ENCODE measurements at regions not wholly inside any gene's neighbourhood (a gene's known extent, or its start where the extent isn't known, plus 50 kb on each side); places are given as distances from the start of the nearest gene placed in this dataset.
"Not testable (repeated sequence)": the region's sequence is repeated elsewhere in the genome, so short reads cannot be mapped to it uniquely, and the experiment has no call there.

GRCh38 chr7:13602036-13602435 lies 387.4 kb downstream of the ETV1 start:
- no peak for DNase-seq
- no peaks in the 10 kb centered on the region for H3K4me1 Mint-ChIP-seq (ENCODE audit: low read depth in 2 of 2)
- no peak for ATAC-seq (replicated peaks)
- H3K27me3 Mint-ChIP-seq, result no peaks in the 10 kb centered on the region
- no peaks in the 10 kb centered on the region for H3K9me3 Mint-ChIP-seq
- H3K4me3 Mint-ChIP-seq, result no peak overlapping the region
- H3K27ac Mint-ChIP-seq, result no peak overlapping the region
- H3K36me3 Mint-ChIP-seq (ENCODE audit: insufficient read depth), result no peaks in the 10 kb centered on the region

GRCh38 chr7:13603016-13603415 lies 386.4 kb downstream of the ETV1 start:
- H3K4me1 Mint-ChIP-seq (ENCODE audit: low read depth in 2 of 2), result no peaks in the 10 kb centered on the region

DNA sequence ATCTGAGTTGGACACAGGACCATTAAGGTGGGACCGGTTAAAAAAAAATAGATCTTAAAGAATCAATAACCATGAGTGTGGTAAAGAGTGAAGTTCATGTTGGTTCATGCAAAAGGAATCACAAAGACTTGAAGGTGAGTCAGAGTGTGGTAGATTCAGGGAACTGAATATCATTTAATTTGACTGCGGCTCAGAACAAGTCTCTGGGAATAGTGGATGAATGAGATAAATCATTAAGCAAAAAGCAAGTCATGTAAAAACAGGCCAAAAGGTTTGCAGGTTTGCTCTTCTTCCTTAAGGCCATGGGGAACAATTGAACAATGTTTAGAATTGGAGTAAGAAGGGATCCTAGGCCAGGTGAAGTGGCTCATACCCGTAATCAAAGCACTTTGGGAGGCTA lies 385.8 kb downstream of the ETV1 start:
- H3K36me3 Mint-ChIP-seq (ENCODE audit: insufficient read depth), result no peaks in the 10 kb centered on the region

More at GRCh38 chr7:13603016-13603415, 386.4 kb downstream of the ETV1 start:
- Mint-ChIP-seq H3K36me3 (ENCODE audit: insufficient read depth) (no peaks in the 10 kb centered on the region), H3K27ac (no peak overlapping the region), H3K27me3 (no peaks in the 10 kb centered on the region), H3K9me3 (no peaks in the 10 kb centered on the region), H3K4me3 (no peak overlapping the region)
- DNase-seq (no peak), ATAC-seq (replicated peaks) (no peak)

GRCh38 chr7:13604178-13604577 lies 385.3 kb downstream of the ETV1 start:
- no peak for DNase-seq

More for the DNA sequence above, 385.8 kb downstream of the ETV1 start:
- H3K4me3 Mint-ChIP-seq, result no peak overlapping the region
- no peak overlapping the region for H3K27ac Mint-ChIP-seq
- no peaks in the 10 kb centered on the region for H3K4me1 Mint-ChIP-seq (ENCODE audit: low read depth in 2 of 2)
- ATAC-seq (replicated peaks) (no peak), DNase-seq (no peak)
- no peaks in the 10 kb centered on the region for H3K27me3 Mint-ChIP-seq
- no peaks in the 10 kb centered on the region for H3K9me3 Mint-ChIP-seq

DNA sequence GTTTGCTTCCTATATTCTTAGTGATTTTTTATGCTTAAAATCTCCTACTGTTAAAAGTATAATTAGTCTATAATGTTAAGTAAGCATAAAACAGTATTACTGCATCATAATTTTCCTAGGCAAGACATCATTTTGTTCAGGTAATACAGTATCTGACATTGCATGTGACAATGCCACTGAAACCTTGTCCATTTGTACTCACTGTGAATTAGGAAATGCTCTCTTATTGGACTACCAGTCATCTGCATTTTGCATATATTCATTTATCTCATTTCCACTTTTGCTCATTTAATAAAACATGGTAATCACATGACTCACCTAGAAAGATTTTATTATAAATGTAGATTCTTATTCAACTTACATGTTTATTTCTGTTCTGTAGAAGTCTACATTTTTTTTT lies 379.1 kb downstream of the ETV1 start:
- H3K4me3 Mint-ChIP-seq, result no peak overlapping the region
- no peaks in the 10 kb centered on the region for H3K36me3 Mint-ChIP-seq (ENCODE audit: insufficient read depth)
- H3K4me1 Mint-ChIP-seq (ENCODE audit: low read depth in 2 of 2), result no peaks in the 10 kb centered on the region
- H3K27me3 Mint-ChIP-seq, result no peaks in the 10 kb centered on the region
- H3K27ac Mint-ChIP-seq, result no peak overlapping the region
- ATAC-seq (replicated peaks) (no peak), DNase-seq (no peak)
- peaks cover 0 to 2% of the 10 kb centered on the region in 2 donors for H3K9me3 Mint-ChIP-seq

More at GRCh38 chr7:13604178-13604577, 385.3 kb downstream of the ETV1 start:
- no peaks in the 10 kb centered on the region for H3K4me1 Mint-ChIP-seq (ENCODE audit: low read depth in 2 of 2)
- no peak for ATAC-seq (replicated peaks)
- H3K9me3 Mint-ChIP-seq, result no peaks in the 10 kb centered on the region
- H3K27me3 Mint-ChIP-seq, result no peaks in the 10 kb centered on the region
- H3K36me3 Mint-ChIP-seq (ENCODE audit: insufficient read depth), result no peaks in the 10 kb centered on the region
- H3K27ac Mint-ChIP-seq, result no peak overlapping the region
- no peak overlapping the region for H3K4me3 Mint-ChIP-seq

DNA sequence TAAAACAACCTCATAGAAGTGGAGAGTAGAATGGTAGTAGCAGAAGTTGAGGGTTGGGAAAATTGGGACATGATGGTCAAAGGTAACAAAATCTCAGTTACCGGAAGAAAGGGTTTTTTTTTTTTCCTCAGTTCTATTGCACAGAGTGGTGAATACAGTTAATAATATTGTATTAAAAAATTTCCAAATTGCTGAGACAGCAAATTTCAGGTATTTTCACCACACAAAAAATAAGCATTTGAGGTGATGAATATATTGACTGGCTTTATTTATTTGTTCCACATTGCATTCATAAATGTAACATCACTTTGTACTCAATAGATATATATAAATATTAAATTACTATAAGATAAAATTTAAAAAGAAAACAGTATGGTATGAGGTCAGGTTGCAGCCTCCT lies 373.8 kb downstream of the ETV1 start:
- DNase-seq, result no peak
- Mint-ChIP-seq H3K27me3 (no peaks in the 10 kb centered on the region), H3K4me1 (ENCODE audit: low read depth in 2 of 2) (no peaks in the 10 kb centered on the region), H3K36me3 (ENCODE audit: insufficient read depth) (no peaks in the 10 kb centered on the region), H3K27ac (no peak overlapping the region), H3K9me3 (peaks cover 0 to 2% of the 10 kb centered on the region in 2 donors), H3K4me3 (no peak overlapping the region)
- no peak for ATAC-seq (replicated peaks)

GRCh38 chr7:13627455-13627854 lies 362.0 kb downstream of the ETV1 start:
- Mint-ChIP-seq H3K4me3 (no peak overlapping the region), H3K27ac (no peak overlapping the region), H3K9me3 (peaks cover 0 to 1% of the 10 kb centered on the region in 2 donors), H3K36me3 (ENCODE audit: insufficient read depth) (no peaks in the 10 kb centered on the region), H3K4me1 (ENCODE audit: low read depth in 2 of 2) (no peaks in the 10 kb centered on the region), H3K27me3 (no peaks in the 10 kb centered on the region)
- no peak for ATAC-seq (replicated peaks)
- DNase-seq, result no peak

DNA sequence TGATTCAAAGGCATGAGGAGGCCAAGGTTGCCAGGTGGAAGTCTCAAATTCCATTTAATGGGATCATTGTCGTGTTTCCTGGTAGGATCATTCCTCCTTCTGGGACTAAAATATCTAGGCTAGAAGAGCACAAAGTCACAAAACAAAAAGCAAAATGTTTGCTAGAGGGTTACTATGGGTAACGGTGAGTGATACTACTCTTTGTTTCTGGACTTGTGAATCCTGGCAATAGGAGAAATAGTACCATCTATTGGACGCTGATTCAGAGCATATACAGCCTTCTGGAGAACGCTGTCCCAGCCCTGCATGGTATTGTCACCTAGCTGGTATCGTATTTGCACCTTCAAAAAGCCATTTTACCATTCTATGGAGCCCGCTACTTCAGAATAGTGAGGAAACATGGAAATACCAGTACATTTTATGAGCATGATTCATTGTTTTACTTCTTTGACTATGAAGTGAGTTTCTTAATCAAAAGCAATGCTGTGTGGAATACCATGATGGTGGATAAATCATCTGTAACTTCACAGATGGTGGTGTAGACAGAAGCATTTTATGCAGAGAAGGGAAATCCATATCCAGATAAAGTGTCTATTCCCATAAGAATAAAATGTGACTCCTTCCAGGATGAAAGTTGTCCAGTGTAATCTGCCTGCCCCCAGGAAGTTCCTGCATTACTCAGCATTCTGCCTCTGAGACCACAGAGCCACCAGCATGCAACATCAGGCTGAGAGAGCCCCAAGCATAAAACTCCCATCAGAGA lies 361.0 kb downstream of the ETV1 start:
- Mint-ChIP-seq H3K27me3 (no peaks in the 10 kb centered on the region), H3K4me1 (ENCODE audit: low read depth in 2 of 2) (no peaks in the 10 kb centered on the region), H3K4me3 (no peak overlapping the region), H3K9me3 (peaks cover 0 to 1% of the 10 kb centered on the region in 2 donors), H3K27ac (no peak overlapping the region), H3K36me3 (ENCODE audit: insufficient read depth) (no peaks in the 10 kb centered on the region)
- no peak for DNase-seq
- ATAC-seq (replicated peaks), result no peak

GRCh38 chr7:13631207-13632049 lies 358.0 kb downstream of the ETV1 start:
- ATAC-seq (replicated peaks), result not testable (repeated sequence)

GRCh38 chr7:13633857-13634256 lies 355.6 kb downstream of the ETV1 start:
- no peak for ATAC-seq (replicated peaks)

More at GRCh38 chr7:13631207-13632049, 358.0 kb downstream of the ETV1 start:
- H3K27ac Mint-ChIP-seq; H3K36me3 Mint-ChIP-seq (ENCODE audit: insufficient read depth); H3K9me3 Mint-ChIP-seq; H3K4me3 Mint-ChIP-seq; H3K27me3 Mint-ChIP-seq; DNase-seq; H3K4me1 Mint-ChIP-seq (ENCODE audit: low read depth in 2 of 2): not testable (repeated sequence)

GRCh38 chr7:13639396-13639795 lies 350.1 kb downstream of the ETV1 start:
- no peaks in the 10 kb centered on the region for H3K4me1 Mint-ChIP-seq (ENCODE audit: low read depth in 2 of 2)
- no peaks in the 10 kb centered on the region for H3K27me3 Mint-ChIP-seq
- H3K27ac Mint-ChIP-seq, result no peak overlapping the region
- H3K9me3 Mint-ChIP-seq, result no peaks in the 10 kb centered on the region
- no peak overlapping the region for H3K4me3 Mint-ChIP-seq
- ATAC-seq (replicated peaks) (no peak), DNase-seq (no peak)
- H3K36me3 Mint-ChIP-seq (ENCODE audit: insufficient read depth), result no peaks in the 10 kb centered on the region

More at GRCh38 chr7:13633857-13634256, 355.6 kb downstream of the ETV1 start:
- Mint-ChIP-seq H3K27me3 (no peaks in the 10 kb centered on the region), H3K36me3 (ENCODE audit: insufficient read depth) (no peaks in the 10 kb centered on the region), H3K9me3 (no peaks in the 10 kb centered on the region), H3K27ac (no peak overlapping the region), H3K4me1 (ENCODE audit: low read depth in 2 of 2) (no peaks in the 10 kb centered on the region), H3K4me3 (no peak overlapping the region)
- DNase-seq, result no peak

GRCh38 chr7:13641714-13642113 lies 347.8 kb downstream of the ETV1 start:
- Mint-ChIP-seq H3K4me3 (no peak overlapping the region), H3K9me3 (no peaks in the 10 kb centered on the region), H3K4me1 (ENCODE audit: low read depth in 2 of 2) (no peaks in the 10 kb centered on the region), H3K36me3 (ENCODE audit: insufficient read depth) (no peaks in the 10 kb centered on the region), H3K27ac (no peak overlapping the region), H3K27me3 (no peaks in the 10 kb centered on the region)
- no peak for ATAC-seq (replicated peaks)
- DNase-seq, result no peak

DNA sequence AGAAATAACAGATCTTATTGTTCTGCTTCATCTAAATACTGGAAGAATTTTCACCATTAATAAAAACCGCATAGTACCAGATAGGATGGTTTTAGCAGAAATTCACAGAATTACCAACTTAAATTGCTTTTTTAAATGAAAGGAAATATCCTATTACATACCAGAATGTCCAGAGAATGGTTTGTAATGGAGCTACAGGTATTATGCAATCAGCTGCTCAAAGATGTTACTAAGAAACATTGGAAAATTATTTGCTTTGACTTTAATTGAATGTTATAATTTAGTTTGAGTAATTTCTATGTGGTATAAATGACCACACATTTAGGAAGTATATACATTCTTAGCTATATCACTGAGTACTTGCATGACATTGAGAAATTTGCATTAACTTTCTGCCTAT lies 338.3 kb downstream of the ETV1 start:
- H3K9me3 Mint-ChIP-seq, result no peaks in the 10 kb centered on the region
- H3K4me1 Mint-ChIP-seq (ENCODE audit: low read depth in 2 of 2), result no peaks in the 10 kb centered on the region
- H3K36me3 Mint-ChIP-seq (ENCODE audit: insufficient read depth), result no peaks in the 10 kb centered on the region
- DNase-seq (no peak), ATAC-seq (replicated peaks) (no peak)
- peaks cover 0 to 8% of the 10 kb centered on the region in 2 donors for H3K27me3 Mint-ChIP-seq
- H3K4me3 Mint-ChIP-seq, result no peak overlapping the region
- no peak overlapping the region for H3K27ac Mint-ChIP-seq

GRCh38 chr7:13656330-13656729 lies 333.1 kb downstream of the ETV1 start:
- H3K4me1 Mint-ChIP-seq (ENCODE audit: low read depth in 2 of 2), result no peaks in the 10 kb centered on the region
- ATAC-seq (replicated peaks), result no peak
- no peaks in the 10 kb centered on the region for H3K9me3 Mint-ChIP-seq
- H3K36me3 Mint-ChIP-seq (ENCODE audit: insufficient read depth), result no peaks in the 10 kb centered on the region
- no peak overlapping the region for H3K27ac Mint-ChIP-seq
- H3K4me3 Mint-ChIP-seq, result no peak overlapping the region
- H3K27me3 Mint-ChIP-seq, result no peaks in the 10 kb centered on the region
- DNase-seq, result no peak

All from effector memory CD8-positive, alpha-beta T cell (primary cell).